Stimulated activated CD4-positive, alpha-beta T cell treated with anti-CD3 and anti-CD28 coated beads, Interleukin-1b, Interleukin-23, amount 100 ng/mL, for 4 hours (primary cell): ENCODE measurements at regions not wholly inside any gene's neighbourhood (a gene's known extent, or its start where the extent isn't known, plus 50 kb on each side); places are given as distances from the start of the nearest gene placed in this dataset.

ENCODE experiments used
- DNase-seq, 2 donors: peaks; one replicate each; pipeline ENCODE4 v3.0.0-alpha.2; 2020; ENCODE audit warnings: low read depth in 2 of 2

DNA sequence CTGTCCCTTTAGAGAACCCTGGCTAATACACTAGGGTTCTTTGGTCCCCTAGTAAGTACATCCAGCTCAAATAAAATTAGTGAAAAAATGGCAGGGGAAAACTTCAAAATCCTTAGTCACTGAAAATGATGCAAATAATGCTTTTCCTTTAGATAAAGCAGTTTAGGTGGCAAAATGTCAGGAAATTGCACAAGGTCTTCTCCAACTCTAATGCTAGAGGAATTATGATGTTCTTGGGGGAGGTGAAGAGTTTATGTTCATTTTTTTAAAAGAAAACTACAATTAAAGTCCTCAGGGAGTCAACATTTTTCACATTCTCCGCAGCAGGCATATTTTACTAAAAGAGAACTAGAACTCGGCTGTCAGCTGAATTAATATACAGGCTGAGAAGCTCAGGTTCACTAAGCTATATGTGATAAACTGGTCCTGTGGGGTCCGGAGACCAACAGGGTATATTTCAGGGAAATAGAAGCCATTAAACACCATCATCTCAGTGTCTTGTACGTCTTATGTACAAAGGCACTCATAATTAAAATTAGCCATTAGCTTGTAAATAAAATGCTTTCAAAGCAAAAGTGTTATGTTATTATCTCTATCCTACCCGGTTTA, 1164.7 kb upstream of the AUTS2 start:
- no peak for DNase-seq

DNA sequence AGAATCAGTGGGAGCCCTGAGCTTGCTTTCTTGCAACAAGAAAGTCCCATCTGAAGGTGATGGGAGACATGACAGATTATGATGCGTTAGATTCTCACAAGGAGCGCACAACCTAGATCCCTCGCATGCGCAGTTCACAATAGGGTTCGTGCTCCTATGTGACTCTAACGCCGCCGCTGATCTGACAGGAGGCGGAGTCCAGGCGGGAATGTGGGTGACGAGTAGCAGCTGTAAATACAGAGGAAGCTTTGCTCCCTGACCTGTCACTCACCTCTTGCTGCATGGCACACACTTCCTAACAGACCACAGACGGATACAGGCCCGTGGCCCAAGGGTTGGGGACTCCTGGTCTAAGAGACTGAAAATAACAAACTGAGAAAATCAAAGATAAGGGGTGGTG, 1163.4 kb upstream of the AUTS2 start:
- no peak for DNase-seq

DNA sequence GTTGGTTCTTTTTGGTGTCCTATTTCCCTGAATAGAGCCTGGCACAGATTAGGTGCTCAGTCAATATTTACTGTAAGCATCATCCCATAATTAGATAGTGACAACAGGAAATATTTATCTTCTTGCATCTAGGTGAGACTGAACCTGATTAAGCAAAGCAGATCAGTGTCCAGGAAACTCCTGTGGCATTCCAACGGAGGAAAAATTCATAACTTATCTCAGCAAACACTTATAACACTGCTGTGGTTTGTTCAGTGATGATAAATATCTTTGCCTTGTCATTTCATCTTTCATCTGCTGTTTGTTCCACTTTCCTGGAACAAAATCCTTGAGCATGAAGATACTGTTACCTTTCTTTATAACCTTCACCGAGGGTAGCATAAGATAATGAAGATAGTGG, 1160.3 kb upstream of the AUTS2 start:
- DNase-seq, result no peak

DNA sequence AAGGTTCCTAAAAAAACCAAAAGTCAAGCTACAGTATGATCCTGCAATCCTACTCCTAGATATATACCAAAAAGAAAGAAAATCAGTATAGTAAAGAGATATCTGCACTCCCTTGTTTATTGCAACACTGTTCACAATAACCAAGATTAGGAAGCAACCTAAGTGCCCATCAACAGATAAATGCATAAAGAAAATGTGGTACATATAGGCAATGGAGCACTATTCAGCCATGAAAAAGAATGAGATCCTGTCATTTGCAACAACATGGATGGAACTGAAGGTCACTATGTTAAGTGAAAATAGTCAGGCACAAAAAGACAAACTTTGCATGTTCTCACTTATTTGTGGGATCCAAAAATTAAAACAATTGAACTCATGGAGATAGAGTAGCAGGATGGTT, 1159.5 kb upstream of the AUTS2 start:
- no peak for DNase-seq

DNA sequence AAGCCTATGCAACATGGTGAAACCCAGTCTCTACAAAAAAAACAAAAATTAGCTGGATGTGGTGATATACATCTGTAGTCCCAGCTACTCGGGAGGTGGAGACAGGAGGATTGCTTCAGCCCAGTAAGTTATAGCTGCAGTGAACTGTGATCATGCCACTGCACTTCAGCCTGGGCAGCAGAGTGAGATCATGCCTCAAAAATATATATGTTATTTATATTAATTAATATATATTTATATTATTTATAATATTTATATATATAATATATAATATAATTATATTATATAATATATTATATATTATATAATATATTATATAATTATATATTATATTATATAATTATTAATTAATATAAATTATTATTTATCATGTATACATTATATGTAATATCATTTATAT, 1158.4 kb upstream of the AUTS2 start:
- DNase-seq, result no peak

DNA sequence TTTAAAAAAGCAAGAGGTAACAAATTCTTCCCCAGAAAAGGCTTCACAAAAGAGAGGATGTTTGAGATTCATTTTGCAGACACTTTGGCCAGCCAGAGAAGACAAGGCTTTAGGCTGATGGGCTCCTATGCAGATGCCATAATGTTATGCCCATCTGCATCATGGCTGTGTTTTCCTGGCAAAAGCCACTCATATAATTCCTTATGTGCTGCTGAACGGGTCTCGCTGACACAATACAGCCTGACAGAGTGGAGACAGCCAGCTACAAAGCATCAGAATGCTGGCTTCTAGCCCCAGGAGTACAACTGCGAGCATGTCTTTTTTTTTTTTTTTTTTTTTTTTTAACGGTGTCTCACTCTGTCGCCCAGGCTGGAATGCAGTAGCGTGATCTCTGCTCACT, 1157.4 kb upstream of the AUTS2 start:
- DNase-seq, result no peak

DNA sequence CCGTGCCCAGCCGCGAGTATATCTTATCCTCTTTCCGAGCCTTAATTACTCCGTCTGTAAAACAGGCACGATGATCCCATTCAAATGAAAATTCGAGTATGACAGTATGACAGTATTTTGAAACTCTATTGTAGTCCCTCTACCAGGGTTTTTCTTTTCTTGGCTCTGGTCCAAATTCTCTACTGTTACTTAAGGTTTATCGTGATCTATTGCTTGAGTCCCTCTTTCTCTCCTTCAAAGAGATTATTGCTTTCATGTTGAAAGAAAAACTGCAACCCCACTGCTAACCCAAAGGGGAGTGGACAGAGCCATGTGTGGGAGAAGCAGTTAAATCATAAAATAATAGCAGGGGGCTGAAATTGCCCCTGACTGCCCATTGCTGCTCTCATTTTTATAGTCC, 1156.6 kb upstream of the AUTS2 start:
- DNase-seq, result no peak

DNA sequence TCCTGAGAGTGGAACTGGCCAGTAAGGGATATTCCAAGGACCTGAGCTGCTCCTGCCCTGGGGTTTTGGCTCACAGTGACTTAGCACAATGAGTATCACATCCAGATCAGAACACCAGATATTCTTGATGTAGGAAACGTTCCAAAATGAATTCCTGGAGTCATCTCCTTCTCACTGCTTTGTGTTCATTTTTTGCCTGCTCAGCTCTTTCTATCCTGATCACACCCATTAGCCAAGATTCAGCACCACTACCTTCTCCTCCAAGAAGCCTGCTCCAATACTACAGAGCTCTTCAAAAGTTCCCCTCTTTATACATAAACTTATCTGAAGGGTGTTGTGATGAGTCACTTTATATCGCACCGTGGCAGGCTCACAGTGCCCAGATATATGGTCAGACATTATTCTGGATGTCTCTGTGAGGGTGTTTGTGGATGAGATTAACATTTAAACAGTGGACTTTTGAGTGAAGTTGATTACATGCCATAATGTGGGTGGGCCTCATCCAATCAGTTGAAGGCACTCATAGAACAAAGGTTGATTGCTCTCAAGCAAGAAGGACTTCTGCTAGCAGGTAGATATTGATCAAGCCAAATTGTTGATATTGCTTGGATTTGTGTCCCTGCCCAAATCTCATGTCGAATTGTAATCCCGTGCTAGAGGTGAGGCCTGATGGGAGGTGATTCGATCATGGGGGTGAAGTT, 1155.2 kb upstream of the AUTS2 start:
- no peak for DNase-seq

DNA sequence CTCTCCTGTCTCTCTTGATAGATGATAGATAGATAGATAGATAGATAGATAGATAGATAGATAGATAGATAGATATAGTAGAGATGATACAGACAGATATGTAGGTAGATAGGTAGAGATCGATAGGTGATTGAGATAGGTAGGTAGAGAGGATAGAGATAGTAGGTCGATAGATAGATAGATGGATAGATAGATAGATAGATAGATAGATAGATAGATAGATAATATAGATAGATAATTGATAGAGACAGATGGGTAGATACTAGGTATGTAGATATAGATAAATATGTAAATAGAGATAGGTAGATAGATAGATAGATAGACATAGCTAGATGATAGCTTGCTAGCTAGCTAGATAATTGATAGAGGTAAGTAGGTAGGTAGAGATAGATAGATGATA, 1154.2 kb upstream of the AUTS2 start:
- no peak for DNase-seq

DNA sequence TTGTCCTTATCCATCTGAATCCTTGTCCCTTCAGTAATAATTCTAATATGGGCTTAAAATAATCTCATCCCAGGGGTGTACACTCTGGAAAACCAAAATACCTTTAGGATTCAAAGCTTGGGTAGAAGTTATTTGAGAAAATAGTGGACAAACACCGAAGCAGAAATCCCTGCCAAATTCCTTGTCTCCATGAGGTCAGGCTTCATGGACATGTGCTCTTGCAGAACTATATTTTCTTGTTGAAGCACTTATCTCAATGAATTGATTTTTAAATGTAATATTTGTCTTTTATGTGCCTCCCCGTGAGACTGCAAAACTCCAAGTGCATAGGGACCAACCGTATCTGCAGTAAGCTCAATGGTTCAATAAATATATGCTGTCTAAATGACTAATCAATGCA, 1153.3 kb upstream of the AUTS2 start:
- DNase-seq, result no peak

DNA sequence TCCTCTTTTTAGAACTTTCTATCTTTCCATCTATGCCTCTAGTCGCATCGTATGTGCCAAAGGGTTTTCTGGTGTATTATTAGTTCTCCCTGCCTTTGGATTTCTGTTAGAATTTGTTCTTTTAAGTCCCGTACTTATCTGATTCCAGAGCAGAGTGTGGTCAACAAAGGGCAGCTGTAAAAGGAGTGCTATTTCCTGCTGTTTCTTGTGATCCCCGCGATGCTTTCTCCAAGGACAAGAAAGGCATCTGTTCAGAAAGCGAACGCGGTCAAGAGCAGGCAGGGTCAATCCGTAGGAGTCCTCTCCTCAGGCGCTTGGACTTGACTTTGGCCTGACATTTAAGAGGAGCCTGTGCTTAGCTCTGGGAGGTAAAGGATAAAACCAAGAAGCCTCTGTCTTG, 1152.1 kb upstream of the AUTS2 start:
- DNase-seq, result no peak

DNA sequence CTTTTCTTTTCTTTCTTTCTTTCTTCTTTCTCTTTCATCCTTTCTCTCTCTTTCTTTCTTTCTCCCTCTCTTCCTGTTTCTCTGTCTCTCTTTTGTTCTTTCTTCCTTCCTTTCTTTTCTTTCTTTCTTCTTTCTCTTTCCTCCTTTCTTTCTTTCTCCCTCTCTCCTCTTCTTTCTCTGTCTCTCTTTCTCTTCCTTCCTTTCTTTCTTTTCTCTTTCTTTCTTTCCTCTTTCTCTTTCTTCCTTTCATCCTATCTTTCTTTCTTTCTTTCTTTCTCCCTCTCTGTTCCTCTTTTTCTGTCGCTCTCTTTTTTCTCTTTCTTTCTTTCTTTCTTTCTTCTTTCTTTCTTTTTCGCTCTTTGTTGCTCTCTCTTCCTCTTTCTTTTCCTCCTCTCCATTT, 1149.2 kb upstream of the AUTS2 start:
- no peak for DNase-seq

DNA sequence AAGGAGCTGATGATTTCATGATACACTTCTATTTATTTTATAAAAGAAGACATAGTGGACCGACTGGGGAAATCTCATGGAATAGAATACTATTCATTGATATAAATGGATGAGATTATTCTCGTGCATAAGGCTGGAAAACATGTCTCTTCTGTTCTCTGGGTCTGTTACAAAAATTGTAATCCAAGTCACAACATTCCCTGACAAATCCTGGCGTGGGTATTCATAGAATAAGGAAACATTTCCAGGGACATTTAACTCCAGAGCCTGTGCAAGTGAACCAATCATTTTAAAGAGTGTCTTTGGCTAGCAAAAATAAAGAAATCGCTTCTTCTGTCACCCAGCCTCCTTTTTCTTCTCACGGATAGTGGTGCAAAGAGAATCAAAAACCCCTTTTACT, 1148.5 kb upstream of the AUTS2 start:
- DNase-seq, result no peak

DNA sequence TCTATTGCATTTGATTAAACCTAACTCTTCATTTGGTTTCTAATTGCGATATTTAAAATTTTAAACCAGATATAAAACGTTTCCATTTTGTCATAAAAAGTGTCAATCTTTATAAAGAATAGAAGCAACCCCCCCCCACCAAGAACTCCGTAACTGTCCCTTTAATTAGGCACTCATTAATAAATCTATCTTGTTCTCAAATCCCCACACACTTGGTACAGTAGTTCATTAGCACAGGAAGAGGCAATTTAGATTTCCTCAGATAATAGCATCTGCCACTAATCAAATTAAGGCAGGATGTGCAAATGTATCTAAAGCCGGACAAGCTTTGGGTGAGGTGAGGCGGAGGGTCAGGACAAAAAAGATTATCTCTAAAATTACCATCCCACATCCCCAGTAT, 1143.3 kb upstream of the AUTS2 start:
- DNase-seq, result no peak

DNA sequence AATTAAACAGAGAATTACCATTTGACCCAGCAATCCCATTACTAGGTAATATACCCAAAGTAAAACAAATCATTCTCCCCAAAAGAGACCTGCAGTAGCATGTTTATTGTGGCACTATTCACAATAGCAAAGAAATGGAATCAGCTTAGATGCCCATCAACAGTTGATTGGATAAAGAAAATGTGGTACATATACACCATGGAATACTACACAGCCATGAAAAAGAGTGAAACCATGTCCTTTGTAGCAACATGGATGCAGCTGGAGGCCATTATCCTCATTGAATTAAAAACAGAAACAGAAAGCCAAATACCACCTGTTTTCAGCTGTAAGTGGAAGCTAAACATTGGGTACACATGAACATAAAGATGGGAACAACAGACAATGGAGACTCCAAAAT, 1141.8 kb upstream of the AUTS2 start:
- DNase-seq, result no peak

DNA sequence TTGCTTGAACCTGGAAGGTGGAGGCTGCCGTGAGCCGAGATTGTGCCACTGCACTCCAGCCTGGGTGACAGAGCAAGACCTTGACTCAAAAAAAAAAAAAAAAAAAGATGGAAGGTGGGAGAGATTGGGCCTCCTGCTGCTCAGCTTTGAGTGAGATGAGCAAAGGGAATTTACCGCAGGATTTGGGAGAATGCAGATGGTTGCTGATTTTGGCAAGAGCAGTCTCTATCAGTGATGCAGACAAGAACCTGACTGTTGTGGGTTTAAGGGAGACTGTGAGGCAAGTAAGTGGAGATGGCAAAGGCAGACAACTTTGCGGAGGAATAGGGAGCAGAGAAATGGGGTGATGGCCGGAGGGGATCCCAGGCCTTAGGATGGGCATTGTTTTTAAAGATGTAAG, 1140.8 kb upstream of the AUTS2 start:
- no peak for DNase-seq

DNA sequence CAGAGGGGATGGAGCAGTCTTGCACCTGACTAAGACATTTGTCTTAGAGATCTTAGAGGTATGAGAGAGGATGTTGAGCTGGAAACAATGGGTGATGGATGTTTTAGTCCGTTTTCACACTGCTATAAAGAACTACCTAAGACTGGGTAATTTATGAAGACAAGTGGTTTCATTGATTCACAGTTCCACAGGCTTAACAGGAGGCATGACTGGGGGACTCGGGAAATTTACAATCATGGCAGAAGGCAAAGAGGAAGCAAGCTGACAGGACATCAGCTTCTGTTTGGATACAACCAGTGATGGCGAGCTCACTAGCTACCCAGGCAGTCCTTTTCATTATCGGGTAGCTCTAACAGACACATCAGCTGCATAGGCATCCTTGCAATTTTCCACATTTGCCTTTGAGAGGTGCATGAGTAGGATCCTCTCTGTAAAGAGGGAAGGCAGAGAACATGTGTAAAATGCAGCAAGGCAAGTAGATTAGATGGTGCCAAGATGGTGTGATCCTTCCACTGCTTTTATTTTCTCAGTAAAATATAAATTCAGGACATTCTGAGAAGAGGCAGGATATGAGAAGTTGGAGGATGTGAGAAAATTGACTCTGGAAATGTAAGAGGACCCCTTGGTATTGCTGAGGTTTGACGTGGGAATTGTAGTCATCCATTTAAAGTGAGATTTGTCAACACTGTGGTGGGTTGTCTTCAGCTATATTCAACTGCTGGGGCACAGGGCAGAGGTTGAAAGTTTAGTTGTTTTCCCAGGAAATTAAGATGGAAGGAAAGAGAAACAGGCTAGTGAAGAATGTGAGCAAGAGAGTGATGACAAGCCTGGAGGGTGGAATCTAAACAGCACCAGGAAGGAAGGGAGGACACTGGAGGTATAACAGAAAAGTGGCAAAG, 1140.0 kb upstream of the AUTS2 start:
- no peak for DNase-seq

DNA sequence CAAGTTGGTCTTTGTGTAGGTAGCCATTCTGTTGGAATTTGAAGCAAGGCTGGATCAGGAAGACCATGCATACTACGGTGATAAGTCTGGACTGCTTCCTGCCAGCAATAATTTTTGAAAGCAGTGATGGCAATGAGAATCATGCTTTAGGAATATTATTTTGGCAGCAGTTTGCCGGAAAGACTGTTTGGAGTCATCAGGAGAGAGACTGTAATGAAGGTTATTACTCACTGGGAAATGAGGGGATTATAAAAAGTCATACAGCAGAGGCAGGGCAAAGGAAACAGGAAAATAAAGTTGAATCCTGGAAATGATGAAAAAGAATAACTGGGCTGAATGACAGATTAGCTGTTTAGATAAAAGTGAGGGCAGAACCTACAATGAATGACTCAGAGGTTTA, 1136.8 kb upstream of the AUTS2 start:
- DNase-seq, result no peak

DNA sequence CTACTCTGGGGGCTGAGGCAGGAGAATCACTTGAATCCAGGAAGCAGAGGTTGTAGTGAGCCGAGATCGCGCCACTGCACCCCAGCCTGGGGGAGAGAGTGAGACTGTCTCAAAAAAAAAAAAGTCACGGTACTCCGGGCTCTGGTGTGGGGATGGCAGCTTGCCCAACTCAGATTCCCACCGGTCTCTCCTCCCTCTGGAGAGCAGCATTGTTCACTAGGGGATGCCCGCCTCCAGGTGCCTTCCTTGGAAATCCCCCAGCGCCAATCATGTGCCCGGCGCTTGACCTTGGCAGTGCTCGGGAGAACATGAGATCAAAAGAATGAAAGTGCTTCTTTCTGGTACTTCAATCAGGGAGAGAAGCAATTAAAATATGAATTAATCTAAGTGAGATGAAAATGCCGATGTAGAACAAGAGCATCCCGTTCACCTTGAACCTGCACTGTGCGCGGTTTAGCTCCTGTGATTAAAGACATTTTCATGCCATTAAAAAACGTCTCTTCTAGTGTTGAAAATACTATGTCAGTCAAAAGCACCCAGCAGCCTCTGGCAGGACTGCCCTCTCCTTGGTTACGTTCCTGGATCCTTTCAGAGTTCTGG, 1127.3 kb upstream of the AUTS2 start:
- DNase-seq, result no peak

DNA sequence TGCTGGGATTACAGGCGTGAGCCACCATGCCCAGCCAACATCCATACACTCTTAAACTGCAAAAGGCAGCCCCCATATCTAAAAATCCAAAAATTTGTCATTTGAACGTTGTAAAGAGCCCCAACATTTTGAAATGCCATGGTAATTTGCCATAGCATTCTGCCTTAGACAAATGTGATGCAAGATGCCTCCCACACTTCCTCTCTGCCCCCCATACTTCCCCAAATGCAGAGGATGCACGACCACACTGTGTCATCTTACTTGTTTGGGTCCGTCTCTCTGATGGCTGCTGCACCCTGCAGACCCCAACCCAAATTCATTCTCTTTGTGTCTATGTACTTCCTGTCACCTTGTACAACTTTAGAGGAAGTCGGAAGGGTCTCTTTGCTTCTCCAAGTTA, 1125.6 kb upstream of the AUTS2 start:
- DNase-seq, result no peak

DNA sequence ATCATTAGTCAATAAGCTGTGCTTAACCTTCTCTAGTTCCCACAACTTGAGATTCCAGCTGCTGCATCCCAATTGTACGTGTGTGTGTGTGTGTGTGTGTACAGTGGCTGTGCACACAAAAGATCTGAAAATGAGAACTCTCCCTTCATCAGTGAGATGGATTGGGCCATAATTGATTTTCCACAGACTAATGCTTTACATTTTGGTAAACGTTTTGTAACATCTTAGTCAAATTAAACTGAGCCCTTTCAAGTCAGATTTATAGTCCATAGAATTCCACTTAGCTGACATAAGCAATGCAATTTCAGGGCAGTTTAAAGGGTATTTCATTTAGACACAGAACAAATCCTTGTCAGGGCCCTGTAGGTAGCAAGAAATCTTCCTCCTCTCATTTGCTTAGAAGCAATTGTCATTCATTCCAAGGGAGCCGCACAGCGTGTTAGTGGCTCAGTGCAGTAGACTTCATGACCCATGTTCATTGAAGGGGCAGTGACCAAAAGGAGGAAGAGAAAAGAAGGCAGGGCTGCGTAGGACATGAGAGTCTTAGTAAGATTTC, 1123.5 kb upstream of the AUTS2 start:
- DNase-seq, result no peak

DNA sequence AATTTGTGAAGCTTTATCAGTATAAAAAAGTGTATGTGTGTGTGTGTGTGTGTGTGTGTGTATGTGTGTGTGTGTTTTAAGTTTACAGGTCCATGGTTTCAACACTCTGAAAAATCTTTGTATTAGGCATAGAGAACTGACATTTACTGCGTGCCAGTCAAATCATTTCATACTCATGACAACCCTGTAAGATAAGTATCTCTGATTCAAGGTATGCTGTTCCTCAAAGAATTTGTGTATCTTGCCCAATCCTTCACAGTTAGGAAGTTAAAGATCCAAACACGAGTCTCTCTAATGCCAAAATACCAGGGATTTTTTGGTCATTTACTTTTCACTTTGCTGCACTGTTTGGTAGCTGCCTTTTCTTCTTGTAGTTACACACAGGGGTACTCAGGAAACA, 1121.3 kb upstream of the AUTS2 start:
- no peak for DNase-seq
